Spleen (tissue), 7 donors: ENCODE measurements at regions not wholly inside any gene's neighbourhood (a gene's known extent, or its start where the extent isn't known, plus 50 kb on each side); places are given as distances from the start of the nearest gene placed in this dataset.
"Not testable (repeated sequence)": the region's sequence is repeated elsewhere in the genome, so short reads cannot be mapped to it uniquely, and the experiment has no call there.

ENCODE experiments used
- POLR2A ChIP-seq, 3 donors: fragments of 450-650 bp; IDR thresholded peaks; one replicate each; pipeline ENCODE4 v1.5.1; 2017; ENCODE audit warnings: antibody characterized with exemption in 3 of 3, mild to moderate bottlenecking in 1 of 3
- POLR2AphosphoS5 ChIP-seq, 3 donors: sonication (generic); formaldehyde crosslinking; IDR thresholded peaks; one replicate each; pipeline ENCODE4 v1.5.1; 2017; ENCODE audit warnings: antibody characterized with exemption in 3 of 3
- TF ChIP-seq, protein P1 (sequence below), 11 experiments: fragments of 200-600 bp in 7 of 11; fragments of 450-650 bp in 4 of 11; sonication (generic) in 4 of 11; IDR thresholded peaks in 8 of 11; conservative IDR thresholded peaks in 3 of 11; 1 replicate in 7 of 11; 2 replicates in 4 of 11; pipeline versions ENCODE4 v1.4.0 to v1.8.0; 2016 to 2021; ENCODE audit warnings: antibody characterized with exemption in 11 of 11, inconsistent platforms in 4 of 11, mild to moderate bottlenecking in 1 of 11
- donor health status: DM: no; HTN: no; CAD: no; lungs with moderate emphysema.
- donor health status: DM: no; HTN: no; CAD: no.
- donor health status: DM: no; HTN: no; CAD: no.

DNA sequence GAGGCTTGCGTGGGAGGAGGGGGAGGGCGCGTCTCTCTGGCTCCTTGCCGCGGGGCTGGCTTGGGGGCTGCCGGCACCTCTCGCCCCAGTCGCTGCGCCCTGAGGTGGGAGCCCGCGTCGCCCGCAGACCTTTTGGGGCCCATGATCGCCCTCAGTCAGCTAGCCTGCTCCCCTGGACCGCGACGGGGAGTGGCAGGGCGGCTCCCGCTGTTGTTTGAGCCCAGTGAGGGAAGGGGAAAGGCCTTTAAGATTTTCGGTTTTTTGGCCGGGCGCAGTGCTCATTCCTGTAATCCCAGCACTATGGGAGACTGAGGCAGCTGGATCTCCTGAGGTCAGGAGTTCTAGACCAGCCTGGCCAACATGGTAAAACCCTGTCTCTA is 62.4 kb upstream of the GOLGA6L4 start:
- TF ChIP-seq, protein P1, sequence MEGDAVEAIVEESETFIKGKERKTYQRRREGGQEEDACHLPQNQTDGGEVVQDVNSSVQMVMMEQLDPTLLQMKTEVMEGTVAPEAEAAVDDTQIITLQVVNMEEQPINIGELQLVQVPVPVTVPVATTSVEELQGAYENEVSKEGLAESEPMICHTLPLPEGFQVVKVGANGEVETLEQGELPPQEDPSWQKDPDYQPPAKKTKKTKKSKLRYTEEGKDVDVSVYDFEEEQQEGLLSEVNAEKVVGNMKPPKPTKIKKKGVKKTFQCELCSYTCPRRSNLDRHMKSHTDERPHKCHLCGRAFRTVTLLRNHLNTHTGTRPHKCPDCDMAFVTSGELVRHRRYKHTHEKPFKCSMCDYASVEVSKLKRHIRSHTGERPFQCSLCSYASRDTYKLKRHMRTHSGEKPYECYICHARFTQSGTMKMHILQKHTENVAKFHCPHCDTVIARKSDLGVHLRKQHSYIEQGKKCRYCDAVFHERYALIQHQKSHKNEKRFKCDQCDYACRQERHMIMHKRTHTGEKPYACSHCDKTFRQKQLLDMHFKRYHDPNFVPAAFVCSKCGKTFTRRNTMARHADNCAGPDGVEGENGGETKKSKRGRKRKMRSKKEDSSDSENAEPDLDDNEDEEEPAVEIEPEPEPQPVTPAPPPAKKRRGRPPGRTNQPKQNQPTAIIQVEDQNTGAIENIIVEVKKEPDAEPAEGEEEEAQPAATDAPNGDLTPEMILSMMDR (IDR thresholded peaks at IDR 0.05 in 8 of 11, conservative IDR thresholded peaks at IDR 0.05 in 3 of 11) = not testable (repeated sequence)
- not testable (repeated sequence) for TF ChIP-seq POLR2A, POLR2AphosphoS5 (IDR thresholded peaks at IDR 0.05)
